ENCODE measurements at regions not wholly inside any gene's neighbourhood (a gene's known extent, or its start where the extent isn't known, plus 50 kb on each side); places are given as distances from the start of the nearest gene placed in this dataset.
A peak's percentile ranks its signal among the peaks of the same experiment; 100 is the strongest.

DNA sequence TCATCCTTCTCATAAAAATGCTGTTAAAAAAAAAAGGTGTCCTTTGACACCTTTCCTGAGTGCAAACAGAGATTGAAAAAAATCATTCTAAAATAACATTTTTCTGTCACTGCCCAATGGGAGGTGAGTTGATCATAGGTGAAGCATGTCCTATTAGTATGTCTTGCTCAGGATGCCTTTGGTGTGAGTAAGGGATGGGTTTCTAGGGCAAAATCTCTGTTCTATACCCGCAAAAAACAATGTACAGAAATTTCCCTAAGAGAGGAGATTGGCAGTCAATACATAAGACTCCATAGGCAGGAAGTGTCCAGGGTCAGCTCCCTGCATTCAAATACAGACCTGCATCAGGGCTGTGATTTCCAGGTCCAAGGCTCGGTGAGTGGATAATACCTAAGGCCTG lies 195.2 kb downstream of the DAD1 start:
- H3K36me3 ChIP-seq (ENCODE audit: control insufficient read depth in 2 of 2, extremely low read depth in 1 of 2, insufficient read depth in 1 of 2, low read length in 1 of 2), result no peaks in the 10 kb centered on the region
- Mint-ChIP-seq H3K4me3 (no peak overlapping the region), H3K36me3 (no peaks in the 10 kb centered on the region), H3K4me1 (peaks cover 0 to 4% (median 0%) of the 10 kb centered on the region in 3 donors), H3K9me3 (no peaks in the 10 kb centered on the region), H3K27me3 (no peaks in the 10 kb centered on the region), H3K27ac (no peak overlapping the region)
- WGBS (ENCODE audit: insufficient coverage), result no CpG with 5 or more reads among the region's 2 CpGs
- ChIA-PET CTCF (no interaction called here), POLR2A (no interaction called here)
- no peak overlapping the region for H3K4me3 ChIP-seq (ENCODE audit: control insufficient read depth in 1 of 2, extremely low read depth in 1 of 2, low read length in 1 of 2)
- no peaks in the 10 kb centered on the region for H3K9me3 ChIP-seq
- no peak for DNase-seq
- H3K27me3 ChIP-seq (replicated peaks in 1 of 2; ENCODE audit: control insufficient read depth in 2 of 2, extremely low read depth in 1 of 2, insufficient read depth in 2 of 2, low read length in 1 of 2), result no peaks in the 10 kb centered on the region
- no peaks in the 10 kb centered on the region for H3K4me1 ChIP-seq (ENCODE audit: control insufficient read depth in 1 of 2, extremely low read depth in 1 of 2, insufficient read depth in 2 of 2, low read length in 2 of 2)
- H3K27ac ChIP-seq (ENCODE audit: low read length), result no peak overlapping the region
- no peak for ATAC-seq (replicated peaks in 1 of 4)

DNA sequence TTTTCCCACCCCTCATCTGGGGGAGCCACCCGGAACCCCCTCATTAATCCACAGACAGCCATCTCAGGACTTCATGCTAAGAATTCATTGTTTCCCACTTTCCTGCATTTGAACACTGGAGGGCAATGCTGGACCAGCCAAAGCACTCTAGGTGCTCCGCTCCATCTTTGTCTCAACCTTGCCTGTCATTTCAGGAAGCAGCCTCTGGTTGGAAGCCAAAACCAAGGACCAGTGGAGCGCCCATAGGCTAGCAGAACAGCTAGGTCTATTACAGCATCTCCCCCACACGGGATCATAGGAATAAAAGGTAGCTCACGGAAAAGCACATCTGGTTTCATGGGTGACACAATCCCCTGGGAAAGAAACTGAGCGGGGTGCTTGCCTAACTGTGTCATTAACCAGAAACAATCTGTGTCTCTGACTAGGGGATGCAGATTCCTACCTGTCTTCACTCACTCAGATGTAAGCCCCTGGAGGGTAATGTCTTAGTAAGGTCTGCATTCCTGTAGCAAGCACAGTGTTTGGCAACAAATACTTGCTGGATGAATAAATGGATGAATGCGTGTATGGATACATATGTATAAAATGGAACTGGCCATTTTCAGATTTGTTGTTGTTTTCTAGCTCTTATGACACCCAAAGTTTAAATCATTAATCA lies 197.0 kb downstream of the DAD1 start:
- Mint-ChIP-seq H3K4me1 (peaks cover 0 to 4% (median 0%) of the 10 kb centered on the region in 3 donors), H3K9me3 (no peaks in the 10 kb centered on the region), H3K27me3 (no peaks in the 10 kb centered on the region), H3K36me3 (no peaks in the 10 kb centered on the region), H3K27ac (peak overlapping the region in 1 of 2 donors; percentile 28), H3K4me3 (no peak overlapping the region)
- H3K36me3 ChIP-seq (ENCODE audit: control insufficient read depth in 2 of 2, extremely low read depth in 1 of 2, insufficient read depth in 1 of 2, low read length in 1 of 2), result no peaks in the 10 kb centered on the region
- ATAC-seq (replicated peaks in 1 of 4) (no peak), DNase-seq (peak in 9 of 35 experiments; percentile 3 to 30 (median 8))
- no peak overlapping the region for H3K27ac ChIP-seq (ENCODE audit: low read length)
- WGBS (ENCODE audit: insufficient coverage), result no CpG with 5 or more reads among the region's 7 CpGs
- no peak overlapping the region for H3K4me3 ChIP-seq (ENCODE audit: control insufficient read depth in 1 of 2, extremely low read depth in 1 of 2, low read length in 1 of 2)
- CTCF ChIA-PET, result no interaction called here
- no peaks in the 10 kb centered on the region for H3K9me3 ChIP-seq
- POLR2A ChIA-PET, result no interaction called here
- H3K27me3 ChIP-seq (replicated peaks in 1 of 2; ENCODE audit: control insufficient read depth in 2 of 2, extremely low read depth in 1 of 2, insufficient read depth in 2 of 2, low read length in 1 of 2), result no peaks in the 10 kb centered on the region
- H3K4me1 ChIP-seq (ENCODE audit: control insufficient read depth in 1 of 2, extremely low read depth in 1 of 2, insufficient read depth in 2 of 2, low read length in 2 of 2), result no peaks in the 10 kb centered on the region

DNA sequence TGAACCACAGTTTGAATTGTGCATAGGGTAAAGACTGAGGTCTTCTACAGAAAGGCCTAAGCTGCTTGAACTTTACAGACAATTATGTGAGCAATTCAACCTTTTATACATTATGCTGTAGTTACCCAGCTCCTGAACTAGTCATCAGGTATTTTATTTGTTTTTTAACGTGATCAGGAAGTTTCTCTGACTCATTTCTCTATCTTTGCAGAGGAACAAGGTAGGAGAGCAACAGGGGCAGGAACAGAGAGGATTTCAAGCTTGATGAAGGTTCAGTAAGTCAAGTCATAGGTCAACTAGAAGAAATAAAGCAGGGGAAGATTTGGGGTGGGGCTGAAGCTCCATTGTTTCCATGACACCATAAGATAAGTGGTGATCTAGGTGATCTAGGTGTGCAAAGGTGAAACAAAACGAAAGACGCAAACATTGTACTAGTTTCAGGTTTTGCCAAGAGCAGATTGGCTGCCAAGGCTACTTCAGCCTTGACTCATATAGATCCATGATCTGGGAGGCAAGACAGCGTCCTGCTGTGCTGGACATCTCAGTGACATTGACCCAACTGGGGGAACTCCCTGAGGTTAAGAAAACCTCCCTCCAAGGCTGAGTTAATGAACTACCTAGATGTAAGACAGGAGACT lies 198.1 kb downstream of the DAD1 start:
- WGBS (ENCODE audit: insufficient coverage), result no CpG with 5 or more reads among the region's 4 CpGs
- no peak overlapping the region for H3K4me3 ChIP-seq (ENCODE audit: control insufficient read depth in 1 of 2, extremely low read depth in 1 of 2, low read length in 1 of 2)
- CTCF ChIA-PET, result interaction anchor here (0.7 to 1.2 kb wide), 3 partner anchors 70 to 82 kb away, joined by 3 read pairs; no protein-coding TSS in a partner anchor
- Mint-ChIP-seq H3K36me3 (no peaks in the 10 kb centered on the region), H3K27ac (no peak overlapping the region), H3K27me3 (no peaks in the 10 kb centered on the region), H3K4me1 (peaks cover 0 to 4% (median 0%) of the 10 kb centered on the region in 3 donors), H3K4me3 (no peak overlapping the region), H3K9me3 (no peaks in the 10 kb centered on the region)
- H3K36me3 ChIP-seq (ENCODE audit: control insufficient read depth in 2 of 2, extremely low read depth in 1 of 2, insufficient read depth in 1 of 2, low read length in 1 of 2), result no peaks in the 10 kb centered on the region
- POLR2A ChIA-PET, result no interaction called here
- no peak for DNase-seq
- H3K27ac ChIP-seq (ENCODE audit: low read length), result no peak overlapping the region
- no peaks in the 10 kb centered on the region for H3K9me3 ChIP-seq
- no peak for ATAC-seq (replicated peaks in 1 of 4)
- H3K4me1 ChIP-seq (ENCODE audit: control insufficient read depth in 1 of 2, extremely low read depth in 1 of 2, insufficient read depth in 2 of 2, low read length in 2 of 2), result no peaks in the 10 kb centered on the region
- no peaks in the 10 kb centered on the region for H3K27me3 ChIP-seq (replicated peaks in 1 of 2; ENCODE audit: control insufficient read depth in 2 of 2, extremely low read depth in 1 of 2, insufficient read depth in 2 of 2, low read length in 1 of 2)

DNA sequence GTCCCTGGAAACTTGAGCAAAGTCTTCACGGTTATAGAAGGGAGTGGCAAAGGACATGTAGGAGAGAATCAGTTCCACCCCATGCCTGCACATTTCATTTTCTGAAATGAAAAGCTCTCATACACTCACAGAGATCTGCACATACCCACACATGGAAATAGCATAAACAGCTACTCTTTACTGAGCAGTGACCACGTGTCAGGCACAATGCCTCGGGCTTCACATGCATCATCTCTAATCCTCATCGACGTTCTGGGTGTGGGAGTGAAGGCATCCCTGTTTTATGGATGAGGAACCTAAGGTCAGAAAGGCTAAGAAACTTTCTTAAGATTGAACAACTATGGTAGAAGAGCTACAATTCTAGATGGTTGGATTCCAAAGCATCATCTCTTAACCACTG lies 198.8 kb downstream of the DAD1 start:
- Histone ChIP-seq H3K9me3 (no peaks in the 10 kb centered on the region), H3K36me3 (ENCODE audit: control insufficient read depth in 2 of 2, extremely low read depth in 1 of 2, insufficient read depth in 1 of 2, low read length in 1 of 2) (no peaks in the 10 kb centered on the region), H3K4me1 (ENCODE audit: control insufficient read depth in 1 of 2, extremely low read depth in 1 of 2, insufficient read depth in 2 of 2, low read length in 2 of 2) (no peaks in the 10 kb centered on the region), H3K27me3 (replicated peaks in 1 of 2; ENCODE audit: control insufficient read depth in 2 of 2, extremely low read depth in 1 of 2, insufficient read depth in 2 of 2, low read length in 1 of 2) (no peaks in the 10 kb centered on the region), H3K27ac (ENCODE audit: low read length) (no peak overlapping the region), H3K4me3 (ENCODE audit: control insufficient read depth in 1 of 2, extremely low read depth in 1 of 2, low read length in 1 of 2) (no peak overlapping the region)
- peaks cover 0 to 4% (median 0%) of the 10 kb centered on the region in 3 donors for H3K4me1 Mint-ChIP-seq
- H3K27me3 Mint-ChIP-seq, result no peaks in the 10 kb centered on the region
- no peaks in the 10 kb centered on the region for H3K9me3 Mint-ChIP-seq
- CTCF ChIA-PET, result interaction anchor here (0.8 to 1.7 kb wide), 5 partner anchors 9 to 82 kb away, joined by 3 to 8 read pairs (median 3); no protein-coding TSS in a partner anchor
- H3K36me3 Mint-ChIP-seq, result no peaks in the 10 kb centered on the region
- POLR2A ChIA-PET, result no interaction called here
- no peak overlapping the region for H3K27ac Mint-ChIP-seq
- ATAC-seq (replicated peaks in 1 of 4) (no peak), DNase-seq (no peak)
- H3K4me3 Mint-ChIP-seq, result no peak overlapping the region
- no CpG with 5 or more reads among the region's 5 CpGs for WGBS (ENCODE audit: insufficient coverage)

DNA sequence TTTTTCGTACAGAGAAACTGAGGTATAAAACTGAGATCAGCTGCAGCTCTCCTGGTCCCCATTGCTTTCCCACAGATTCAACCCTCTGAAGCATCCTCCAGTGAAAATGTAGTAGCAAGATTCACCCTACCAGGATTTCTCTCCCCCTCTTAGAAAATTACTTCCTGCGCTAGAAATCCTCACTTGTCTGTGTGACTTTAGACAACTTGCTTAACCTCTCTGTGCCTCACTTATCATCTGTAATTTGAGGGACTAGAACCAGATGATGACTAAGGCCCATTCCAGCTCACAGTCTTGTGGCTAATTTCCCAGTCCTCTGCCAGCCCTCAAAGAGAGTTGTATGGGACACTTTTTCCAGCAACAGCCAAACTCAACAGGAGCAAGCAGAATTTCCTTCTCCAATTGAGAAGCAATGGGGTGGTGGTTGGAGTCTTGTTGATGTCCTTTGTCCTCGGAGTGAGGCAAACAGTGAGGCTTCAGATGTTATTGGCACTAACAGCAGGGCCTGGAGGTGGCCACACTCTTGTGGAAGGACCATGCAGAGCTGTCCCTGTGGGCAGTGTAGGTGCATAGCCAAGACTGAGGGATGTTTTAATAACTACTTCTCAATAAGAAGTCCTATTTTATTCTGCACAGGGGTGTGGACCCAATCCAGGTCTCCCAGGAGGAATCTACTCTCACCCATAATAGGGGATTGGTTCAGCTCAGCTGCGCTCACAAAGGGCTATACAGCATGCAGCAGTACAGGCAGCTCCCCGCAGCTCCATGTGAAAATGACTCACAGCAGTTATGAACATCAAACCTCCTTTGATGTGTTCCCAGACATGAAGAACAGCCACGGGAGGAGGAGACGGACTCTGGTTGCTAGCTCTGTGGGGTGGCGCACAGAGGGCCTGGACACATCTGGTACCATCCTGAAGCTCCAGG lies 200.1 kb downstream of the DAD1 start:
- H3K27me3 Mint-ChIP-seq, result no peaks in the 10 kb centered on the region
- H3K36me3 Mint-ChIP-seq, result no peaks in the 10 kb centered on the region
- ChIA-PET CTCF (interaction anchor here in 1 of 2 donors (1.1 to 1.7 kb wide), 4 partner anchors 29 to 181 kb away, joined by 3 to 8 read pairs (median 4); no protein-coding TSS in a partner anchor), POLR2A (no interaction called here)
- no peak overlapping the region for H3K27ac Mint-ChIP-seq
- Histone ChIP-seq H3K27me3 (replicated peaks in 1 of 2; ENCODE audit: control insufficient read depth in 2 of 2, extremely low read depth in 1 of 2, insufficient read depth in 2 of 2, low read length in 1 of 2) (no peaks in the 10 kb centered on the region), H3K4me1 (ENCODE audit: control insufficient read depth in 1 of 2, extremely low read depth in 1 of 2, insufficient read depth in 2 of 2, low read length in 2 of 2) (no peaks in the 10 kb centered on the region), H3K36me3 (ENCODE audit: control insufficient read depth in 2 of 2, extremely low read depth in 1 of 2, insufficient read depth in 1 of 2, low read length in 1 of 2) (no peaks in the 10 kb centered on the region), H3K9me3 (no peaks in the 10 kb centered on the region), H3K27ac (ENCODE audit: low read length) (no peak overlapping the region), H3K4me3 (ENCODE audit: control insufficient read depth in 1 of 2, extremely low read depth in 1 of 2, low read length in 1 of 2) (no peak overlapping the region)
- WGBS (ENCODE audit: insufficient coverage), result no CpG with 5 or more reads among the region's 8 CpGs
- DNase-seq (no peak), ATAC-seq (replicated peaks in 1 of 4) (no peak)
- no peaks in the 10 kb centered on the region for H3K9me3 Mint-ChIP-seq
- no peak overlapping the region for H3K4me3 Mint-ChIP-seq
- peaks cover 0 to 4% (median 0%) of the 10 kb centered on the region in 3 donors for H3K4me1 Mint-ChIP-seq

DNA sequence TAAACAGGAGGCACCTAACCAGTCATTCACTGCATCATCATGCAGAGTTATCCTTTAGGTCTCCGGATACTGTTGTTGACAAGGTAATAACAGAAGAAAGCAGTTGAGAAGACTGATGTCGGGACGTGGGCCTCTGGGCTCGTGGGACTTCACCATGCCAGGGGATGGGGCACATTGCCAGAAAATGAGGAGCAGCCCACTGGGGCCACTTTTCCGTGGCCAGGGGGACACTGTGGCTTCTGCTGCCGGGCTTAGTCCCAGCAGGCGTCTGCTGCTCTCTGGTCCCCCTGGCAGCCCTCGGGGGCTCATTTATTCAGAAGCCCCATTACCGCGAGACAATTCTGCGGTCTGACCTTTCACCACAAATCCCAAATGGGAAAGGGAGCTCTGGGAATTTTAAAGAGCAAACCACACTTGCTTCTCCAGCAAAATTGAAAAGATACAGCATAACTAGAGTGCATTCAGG lies 201.2 kb downstream of the DAD1 start:
- Histone ChIP-seq H3K4me1 (ENCODE audit: control insufficient read depth in 1 of 2, extremely low read depth in 1 of 2, insufficient read depth in 2 of 2, low read length in 2 of 2) (no peaks in the 10 kb centered on the region), H3K4me3 (ENCODE audit: control insufficient read depth in 1 of 2, extremely low read depth in 1 of 2, low read length in 1 of 2) (no peak overlapping the region), H3K36me3 (ENCODE audit: control insufficient read depth in 2 of 2, extremely low read depth in 1 of 2, insufficient read depth in 1 of 2, low read length in 1 of 2) (no peaks in the 10 kb centered on the region), H3K27ac (ENCODE audit: low read length) (no peak overlapping the region), H3K27me3 (replicated peaks in 1 of 2; ENCODE audit: control insufficient read depth in 2 of 2, extremely low read depth in 1 of 2, insufficient read depth in 2 of 2, low read length in 1 of 2) (no peaks in the 10 kb centered on the region), H3K9me3 (no peaks in the 10 kb centered on the region)
- Mint-ChIP-seq H3K4me3 (no peak overlapping the region), H3K36me3 (no peaks in the 10 kb centered on the region), H3K27me3 (no peaks in the 10 kb centered on the region), H3K4me1 (peaks cover 0 to 9% (median 0%) of the 10 kb centered on the region in 3 donors), H3K9me3 (no peaks in the 10 kb centered on the region), H3K27ac (no peak overlapping the region)
- ChIA-PET CTCF (no interaction called here), POLR2A (no interaction called here)
- ATAC-seq (replicated peaks in 1 of 4), result no peak
- DNase-seq, result no peak
- WGBS (ENCODE audit: insufficient coverage), result no CpG with 5 or more reads among the region's 11 CpGs

All from T-cell (primary cell).